Fibroblast of skin of left quadriceps (primary cell): ENCODE measurements at regions not wholly inside any gene's neighbourhood (a gene's known extent, or its start where the extent isn't known, plus 50 kb on each side); places are given as distances from the start of the nearest gene placed in this dataset.

ENCODE experiments used
- DNase-seq, 2 experiments: peaks; one replicate each; pipeline ENCODE4 v3.0.0-alpha.2; 2013; ENCODE audit warnings: low read depth in 2 of 2

DNA sequence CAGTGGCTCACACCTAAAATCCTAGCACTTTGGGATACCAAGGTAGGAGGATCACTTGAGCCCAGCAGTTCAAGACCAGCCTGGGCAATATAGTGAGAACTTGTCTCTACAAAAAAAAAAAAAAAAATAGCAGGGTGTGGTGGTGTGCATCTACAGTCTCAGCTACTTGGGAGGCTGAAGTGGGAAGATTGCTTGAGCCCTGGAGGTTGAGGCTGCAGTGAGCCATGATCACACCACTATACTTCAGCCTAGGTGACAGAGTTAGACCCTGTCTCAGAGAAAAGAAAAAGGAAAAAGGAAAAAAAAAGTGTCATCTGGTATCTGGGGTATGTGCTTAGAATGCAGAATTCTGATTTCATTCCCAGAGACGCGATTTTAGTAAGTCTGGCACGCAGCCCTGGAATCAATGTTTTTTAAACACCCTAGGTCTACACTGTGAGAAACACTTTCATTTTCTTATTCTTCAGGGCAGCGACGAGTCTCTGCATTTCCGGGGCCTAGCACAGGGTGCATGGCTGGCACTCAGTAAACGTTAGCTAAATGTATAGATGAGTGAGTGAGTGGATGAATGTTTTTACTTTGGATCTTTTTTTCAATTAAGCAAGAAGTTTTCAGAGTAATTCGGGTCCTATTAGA is 243.8 kb upstream of the PWP1 start:
- peak in 1 of 2 experiments; percentile 14 for DNase-seq

DNA sequence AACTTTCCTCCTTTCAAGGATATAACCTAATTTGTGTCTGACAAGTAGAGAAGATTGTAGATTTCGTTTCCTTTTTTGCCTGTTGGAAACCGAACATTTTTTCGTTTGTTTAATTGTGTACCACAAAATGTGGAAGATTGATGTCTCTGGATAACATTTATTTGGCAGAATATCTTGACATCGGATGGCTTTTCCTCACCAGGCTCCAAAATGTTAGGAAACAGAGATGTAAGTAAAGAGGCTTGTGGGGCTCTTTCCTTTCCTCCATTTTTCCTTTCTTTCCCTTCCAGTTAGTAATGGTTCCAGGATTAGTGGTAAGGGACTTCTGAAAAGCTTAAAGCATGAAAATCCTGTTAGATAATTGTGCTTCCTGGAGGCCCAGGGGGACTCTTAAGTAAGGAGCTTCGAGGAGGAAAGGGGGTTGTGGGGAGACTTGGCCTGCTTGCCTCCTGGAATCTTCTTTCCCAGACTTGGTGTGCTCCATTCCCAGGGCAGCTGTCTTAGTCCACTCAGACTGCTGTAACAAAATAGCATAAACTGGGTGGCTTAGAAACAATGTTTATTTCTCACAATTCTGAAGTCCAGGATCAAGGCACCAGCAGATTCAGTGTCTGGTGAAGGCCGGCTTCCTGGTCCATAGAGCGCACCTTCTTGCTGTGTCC is 243.1 kb upstream of the PWP1 start:
- no peak for DNase-seq

DNA sequence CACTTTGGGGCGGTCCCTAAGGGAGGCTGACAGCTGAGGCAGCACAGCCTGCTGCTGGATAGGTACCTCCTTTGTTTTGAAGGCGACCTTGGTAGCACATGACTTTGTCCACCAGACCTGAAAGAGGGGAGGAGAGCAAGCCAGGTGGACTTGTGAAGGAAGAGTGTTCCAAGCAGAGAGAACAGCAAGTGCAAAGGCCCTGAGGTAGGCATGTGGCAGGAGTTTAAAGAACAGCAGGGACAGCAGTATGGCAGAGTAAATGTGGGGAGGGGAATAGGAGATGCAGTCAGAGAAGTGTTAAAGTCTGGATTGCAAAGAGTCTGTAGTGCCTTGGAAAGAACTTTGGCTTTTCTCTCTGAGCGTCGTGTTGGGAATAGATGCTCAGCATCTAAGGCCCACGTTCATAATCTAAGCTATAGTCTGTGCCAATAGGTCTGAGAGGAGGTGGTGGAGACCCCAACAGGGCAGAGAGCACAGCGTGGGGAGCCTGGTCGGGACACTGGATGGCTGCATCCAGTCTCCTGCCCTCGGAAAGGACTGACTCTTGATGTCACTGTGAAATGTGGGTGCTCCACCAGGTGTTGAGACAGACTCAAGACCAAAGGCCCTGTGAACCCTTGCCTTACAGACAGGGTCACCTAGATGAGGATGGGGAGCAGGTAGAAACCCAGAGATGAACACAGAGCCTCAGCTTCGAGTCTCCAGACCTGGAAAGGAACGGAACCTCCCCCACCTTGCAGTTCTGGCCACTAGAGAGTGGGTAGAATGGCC is 242.1 kb upstream of the PWP1 start:
- no peak for DNase-seq

DNA sequence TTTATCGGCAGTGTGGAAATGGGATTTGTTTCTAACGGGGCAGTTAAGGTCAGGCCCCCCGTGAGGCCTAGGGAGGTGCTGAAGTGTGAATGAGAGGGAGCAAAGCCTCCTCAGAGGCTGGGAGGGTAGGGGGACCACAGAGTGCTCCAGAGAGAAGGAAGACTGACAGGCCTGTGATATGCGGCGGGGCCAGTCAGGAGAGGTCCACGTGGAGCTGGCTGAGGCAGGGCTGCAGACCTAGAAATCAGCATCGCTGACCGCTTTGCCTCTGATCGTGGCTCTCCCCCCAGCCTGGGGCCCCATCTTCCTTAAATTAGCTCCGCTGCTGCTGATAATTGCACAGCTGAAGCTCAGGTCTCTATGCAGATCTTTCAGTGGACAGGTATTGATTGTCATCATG is 240.8 kb upstream of the PWP1 start:
- DNase-seq: no peak

DNA sequence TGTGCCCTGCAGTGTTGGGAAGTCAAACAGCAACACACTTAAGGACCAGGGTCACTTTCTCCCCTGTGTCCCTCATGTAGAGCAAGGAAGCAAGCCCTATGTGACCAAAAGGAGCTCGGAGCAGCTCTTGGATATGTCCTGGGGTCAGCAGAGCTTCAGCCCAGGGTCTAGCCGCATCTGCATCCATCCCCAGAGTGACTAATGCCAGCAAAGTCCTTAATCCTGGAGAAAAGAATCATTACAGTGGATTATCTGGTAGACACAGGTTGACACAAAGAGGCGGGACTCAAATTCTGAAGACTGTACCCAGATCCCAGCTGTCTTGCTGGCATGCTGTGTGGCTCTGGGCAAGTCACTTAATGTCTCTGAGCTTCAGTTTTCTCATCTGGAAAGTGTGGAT is 239.1 kb upstream of the PWP1 start:
- DNase-seq: no peak

DNA sequence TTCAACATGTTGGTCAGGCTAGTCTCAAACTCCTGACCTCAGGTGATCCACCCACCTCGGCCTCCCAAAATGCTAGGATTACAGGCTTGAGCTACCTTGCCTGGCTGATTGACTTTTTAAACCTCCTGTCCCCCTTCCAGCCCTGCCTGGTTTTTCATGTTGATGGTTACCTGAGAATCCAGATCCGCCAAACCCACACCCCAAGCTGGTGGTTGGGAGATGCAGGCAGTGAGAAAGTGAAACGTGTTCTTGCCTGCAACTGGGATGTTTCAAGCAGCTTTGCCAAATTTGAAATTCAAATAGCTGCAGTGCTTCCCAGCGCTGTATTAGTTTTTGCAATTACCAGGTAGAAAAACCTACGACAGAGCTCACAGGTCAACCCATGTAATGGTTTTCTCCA is 238.3 kb upstream of the PWP1 start:
- DNase-seq: no peak

DNA sequence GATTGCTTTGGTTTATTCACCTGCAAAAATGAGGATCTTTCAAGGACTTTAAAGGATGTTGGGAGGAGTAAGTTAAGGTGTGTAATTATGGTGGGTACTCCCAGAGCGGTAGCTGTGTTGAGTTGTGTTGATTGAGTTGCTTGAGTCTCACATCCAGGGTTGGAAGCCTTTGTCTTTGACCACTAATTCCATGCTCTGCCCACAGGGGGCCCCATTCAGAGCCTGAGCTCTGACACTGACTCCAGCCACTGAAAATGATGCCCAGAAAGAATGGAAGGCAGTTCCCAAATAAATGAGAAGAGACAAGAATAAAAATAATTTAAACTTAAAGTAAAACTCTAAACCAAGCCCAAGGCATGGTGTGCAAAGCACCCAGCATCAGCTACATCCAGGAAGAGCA is 237.4 kb upstream of the PWP1 start:
- no peak for DNase-seq

DNA sequence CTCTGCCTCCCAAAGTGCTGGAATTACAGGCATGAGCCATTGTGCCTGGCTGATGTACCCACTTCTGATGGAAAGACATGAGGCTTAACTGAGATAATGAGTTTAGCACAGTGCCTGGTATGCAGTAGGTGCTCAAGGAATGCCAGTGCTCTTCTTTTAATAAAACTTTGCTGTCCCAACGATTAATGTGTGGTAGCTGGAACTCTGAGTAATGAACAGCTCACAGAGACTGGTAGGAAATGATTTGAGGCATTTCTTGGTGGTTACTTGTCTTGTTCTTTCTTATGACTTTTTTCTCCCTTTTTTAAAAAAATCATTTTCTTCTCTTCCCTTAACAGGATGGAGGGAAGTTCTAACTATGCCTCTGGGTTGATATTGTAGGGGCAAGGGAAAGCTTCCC is 235.7 kb upstream of the PWP1 start:
- no peak for DNase-seq

DNA sequence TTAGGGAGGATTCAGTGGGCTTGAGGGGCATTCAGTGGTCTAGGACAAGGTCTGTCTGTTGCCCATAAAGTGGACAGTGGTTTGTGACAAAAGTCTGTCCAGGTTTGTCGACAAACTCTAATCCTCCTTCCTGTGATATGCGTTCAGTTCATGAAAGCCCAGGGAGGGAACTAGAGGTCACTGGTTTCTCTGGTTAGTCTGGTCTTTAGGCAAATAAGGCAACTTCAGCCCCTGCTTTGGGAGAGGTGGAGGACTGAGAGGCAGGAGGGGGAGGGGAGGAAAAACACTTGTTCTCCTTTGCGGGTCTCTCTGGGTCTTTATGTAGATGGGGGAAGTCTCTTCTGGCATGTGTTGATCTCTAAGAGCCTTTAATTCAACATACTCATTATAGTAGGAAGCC is 235.1 kb upstream of the PWP1 start:
- DNase-seq: no peak

DNA sequence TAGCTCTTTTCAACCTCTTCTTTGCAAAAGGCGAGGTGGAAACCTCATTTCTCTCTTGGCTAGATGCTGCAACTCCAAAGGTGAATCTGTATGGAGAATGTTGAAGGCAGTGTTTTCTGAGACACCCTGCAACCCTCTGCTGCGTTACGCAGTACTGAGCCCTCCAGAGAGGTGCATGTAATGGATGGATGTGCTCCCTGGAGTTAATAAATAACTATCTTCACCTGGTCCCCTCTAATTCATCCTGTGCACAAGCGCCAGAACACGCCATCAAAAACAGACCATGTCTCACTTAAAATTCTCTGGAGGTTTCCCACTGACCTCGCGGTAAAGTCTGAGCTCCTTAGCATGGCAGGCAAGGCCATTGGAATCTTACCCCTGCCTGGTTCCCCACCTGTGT is 234.4 kb upstream of the PWP1 start:
- DNase-seq: no peak

DNA sequence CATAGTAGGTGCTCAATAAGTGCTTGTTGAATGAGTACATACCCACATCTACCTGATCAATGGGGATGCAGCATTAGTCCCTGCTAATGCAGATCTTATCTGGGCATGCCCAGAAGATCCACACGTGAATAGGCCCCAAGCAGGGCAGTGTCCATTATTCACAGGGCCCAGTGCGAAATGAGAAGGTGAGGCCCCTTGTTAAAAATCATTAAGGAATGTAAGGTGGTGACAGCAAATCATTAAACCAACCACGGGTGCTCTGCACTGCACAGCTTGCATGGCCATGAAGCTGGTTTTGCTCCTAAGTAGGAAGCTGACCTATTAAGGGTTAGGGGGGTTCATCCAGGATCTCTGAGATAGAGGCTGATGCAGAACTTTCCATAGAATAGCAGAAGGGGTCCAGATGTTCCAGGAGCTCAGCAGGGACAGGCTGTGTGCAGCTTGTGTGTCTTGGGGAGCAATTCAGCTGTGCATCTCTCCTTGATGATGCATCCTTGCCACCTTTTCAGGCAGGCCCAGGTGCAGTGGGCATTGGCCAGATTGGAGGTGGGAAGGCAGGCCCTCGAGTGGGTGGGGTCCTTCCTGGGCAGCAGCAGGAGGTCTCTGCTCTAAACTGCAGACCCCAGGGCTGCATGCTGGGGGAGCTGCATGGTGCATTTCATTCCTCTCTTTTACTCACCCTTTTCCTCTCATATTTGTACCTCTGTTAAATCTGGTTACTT is 231.3 kb upstream of the PWP1 start:
- DNase-seq: no peak

DNA sequence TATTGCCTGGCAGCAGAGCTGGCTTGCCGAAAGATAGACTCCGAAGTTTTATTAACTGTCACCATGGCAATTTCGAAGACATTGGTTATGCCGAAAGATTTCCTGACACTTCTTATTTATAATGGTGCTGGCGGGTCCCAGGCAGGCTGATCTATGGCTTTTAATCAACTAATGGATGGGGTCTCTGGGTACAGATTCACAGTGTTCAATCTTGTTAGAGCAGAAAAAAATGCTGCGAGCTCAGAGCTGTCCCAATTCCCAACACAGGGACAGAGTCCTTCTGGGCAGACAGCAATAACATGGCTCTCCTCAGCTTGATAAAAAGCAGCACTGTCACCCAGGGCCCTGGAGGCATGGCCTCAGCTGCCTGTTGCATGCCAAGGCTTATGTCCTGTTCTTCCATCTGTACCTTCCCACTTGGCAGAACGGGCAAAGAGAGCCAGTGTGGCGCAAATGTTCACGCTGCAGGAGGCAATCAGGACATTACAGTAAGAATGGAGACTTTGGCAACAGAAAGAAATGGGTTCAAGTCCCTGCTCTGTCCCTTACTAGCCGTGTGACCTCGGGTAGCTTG is 228.2 kb upstream of the PWP1 start:
- DNase-seq: no peak

DNA sequence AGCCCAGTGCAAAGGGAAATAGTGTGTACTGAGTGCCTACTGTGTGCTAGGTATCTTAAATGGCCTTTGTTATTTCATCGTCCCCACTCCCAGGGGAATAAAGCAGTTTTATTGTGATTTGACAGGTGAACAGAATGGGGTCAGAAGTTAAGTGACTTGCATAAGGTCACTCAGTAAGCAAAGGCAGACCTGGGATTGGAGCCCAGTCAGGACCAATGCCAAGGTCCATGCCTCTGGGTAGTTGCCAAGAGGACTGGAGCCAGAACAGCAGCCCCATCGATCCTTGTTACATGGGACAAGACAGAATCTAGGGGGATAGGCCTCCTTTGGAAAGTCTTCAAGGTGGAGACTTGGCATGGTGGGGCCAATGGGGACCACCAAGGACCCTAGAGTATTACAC is 227.4 kb upstream of the PWP1 start:
- DNase-seq: no peak

DNA sequence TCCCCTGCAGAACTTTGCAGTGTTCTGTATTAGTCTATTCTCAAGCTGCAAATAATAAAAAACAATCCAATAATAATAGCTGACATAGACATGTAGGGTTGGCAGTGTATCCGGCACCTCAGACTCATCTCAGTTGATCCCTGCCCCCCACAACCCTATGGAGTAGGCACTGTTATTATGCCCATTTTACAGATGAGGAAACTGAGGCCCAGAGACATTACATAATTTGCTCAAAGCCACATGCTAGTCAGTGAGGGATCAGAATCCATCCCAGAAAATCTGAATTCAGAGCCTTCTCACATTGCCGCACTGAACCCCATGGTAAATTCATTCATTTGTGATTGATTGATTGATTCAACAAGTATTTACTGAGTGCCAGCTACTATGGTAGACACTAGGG is 226.6 kb upstream of the PWP1 start:
- no peak for DNase-seq

DNA sequence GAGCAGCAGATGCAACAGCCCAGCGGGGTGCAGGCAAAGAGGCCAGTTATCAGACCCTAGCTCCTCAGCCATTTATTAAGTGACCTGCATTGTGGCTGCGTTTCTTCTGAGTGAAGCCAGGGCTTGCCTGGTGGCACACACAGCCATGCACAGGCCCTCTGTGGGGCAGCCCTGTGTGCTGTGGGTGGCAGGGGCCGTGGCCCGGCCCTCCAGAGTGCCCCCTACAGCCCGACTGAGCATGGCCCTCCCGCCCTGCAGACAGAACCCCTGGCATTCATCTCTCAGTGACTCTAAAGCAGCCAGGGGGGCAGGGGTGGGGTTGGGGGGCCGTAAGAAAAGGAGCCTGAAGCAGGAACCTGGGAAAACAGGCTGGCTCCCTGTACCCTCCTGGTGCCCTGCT is 226.0 kb upstream of the PWP1 start:
- no peak for DNase-seq

DNA sequence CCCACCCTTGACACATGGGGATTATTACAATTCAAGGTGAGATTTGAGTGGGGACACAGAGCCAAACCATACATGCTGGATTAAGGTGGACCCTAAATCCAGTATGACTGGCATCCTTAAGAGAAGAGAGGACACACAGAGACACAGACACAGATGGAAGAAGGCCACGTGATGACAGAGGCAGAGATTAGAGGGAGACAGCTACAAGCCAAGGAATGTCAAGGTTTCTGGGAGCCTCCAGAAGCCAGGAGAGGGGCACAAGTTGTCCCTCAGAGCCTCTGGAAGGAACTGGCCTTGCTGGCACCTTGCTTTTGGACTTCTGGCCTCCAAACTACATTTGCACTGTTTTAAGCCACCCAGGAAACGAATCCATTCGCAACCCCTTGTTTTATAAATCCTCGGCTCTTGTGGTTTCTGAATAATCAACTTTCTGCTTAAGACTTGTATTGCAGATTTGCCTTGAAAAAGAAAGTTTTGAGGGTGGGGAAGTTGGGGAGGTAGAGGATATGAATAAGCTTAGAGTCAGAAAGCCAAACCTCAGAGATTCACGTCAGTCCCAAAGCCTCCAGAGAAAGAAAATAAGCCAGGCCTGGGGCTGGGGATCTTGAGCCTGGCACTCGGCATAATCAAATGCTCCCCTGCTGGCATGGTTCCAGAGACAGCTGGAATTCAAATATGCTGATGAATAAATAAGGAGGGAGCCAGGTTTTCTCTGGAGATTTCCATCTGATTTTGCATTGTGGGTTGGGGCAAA is 224.2 kb upstream of the PWP1 start:
- peak; percentile 43 to 52 for DNase-seq

DNA sequence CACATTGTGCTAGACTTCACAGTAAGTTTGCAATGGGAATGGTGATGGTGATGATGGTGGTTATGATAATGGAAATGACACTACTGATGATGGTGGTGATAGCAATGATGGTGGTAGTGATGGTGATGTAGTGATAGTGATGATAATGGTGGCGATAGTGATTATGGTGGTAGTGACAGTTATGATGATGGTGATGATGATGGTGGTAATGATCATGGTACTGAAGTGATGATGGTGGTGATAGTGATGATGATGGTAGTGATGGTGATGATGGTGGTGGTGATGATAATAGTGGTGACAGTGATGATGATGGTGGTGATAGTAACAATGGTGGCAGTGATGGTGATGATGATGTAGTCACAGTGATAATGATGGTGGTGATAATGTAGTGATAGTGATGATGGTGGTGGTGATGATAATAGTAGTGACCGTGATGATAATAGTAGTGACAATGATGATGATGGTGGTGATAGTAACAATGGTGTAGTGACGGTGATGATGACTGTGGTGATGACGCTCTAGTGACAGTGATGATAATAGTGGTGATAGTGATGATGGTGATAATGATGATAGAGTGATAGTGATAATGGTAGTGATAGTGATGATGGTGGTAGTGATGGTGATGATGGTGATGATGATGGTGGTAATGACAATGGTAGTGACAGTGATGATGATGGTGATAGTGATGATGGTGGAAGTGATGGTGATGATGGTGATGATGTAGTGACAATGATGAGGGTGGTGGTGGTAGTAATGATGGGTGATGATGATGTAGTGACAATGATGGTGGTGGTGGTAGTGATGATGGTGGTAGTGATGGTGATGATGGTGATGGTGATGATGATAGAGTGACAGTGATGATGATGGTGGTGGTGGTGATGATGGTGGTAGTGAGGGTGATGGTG is 222.9 kb upstream of the PWP1 start:
- DNase-seq: no peak

DNA sequence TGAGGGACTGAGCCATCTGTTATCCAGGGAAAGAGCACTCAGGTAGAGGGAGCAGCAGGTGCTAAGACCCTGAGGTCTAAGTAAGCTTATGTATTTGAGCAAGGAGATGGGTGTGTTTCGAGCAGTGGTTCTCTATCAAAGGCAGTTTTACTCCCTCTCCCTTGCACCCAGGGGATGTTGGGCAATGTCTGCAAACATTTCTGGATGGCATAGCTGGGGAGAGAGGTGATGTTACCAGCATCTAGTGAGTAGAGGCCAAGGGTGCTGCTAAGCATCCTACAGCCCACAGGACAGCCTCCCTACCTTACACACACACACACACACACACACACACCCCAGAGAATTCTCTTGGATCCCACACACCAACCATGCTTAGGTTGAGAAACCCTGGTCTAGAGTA is 221.0 kb upstream of the PWP1 start:
- DNase-seq: no peak

DNA sequence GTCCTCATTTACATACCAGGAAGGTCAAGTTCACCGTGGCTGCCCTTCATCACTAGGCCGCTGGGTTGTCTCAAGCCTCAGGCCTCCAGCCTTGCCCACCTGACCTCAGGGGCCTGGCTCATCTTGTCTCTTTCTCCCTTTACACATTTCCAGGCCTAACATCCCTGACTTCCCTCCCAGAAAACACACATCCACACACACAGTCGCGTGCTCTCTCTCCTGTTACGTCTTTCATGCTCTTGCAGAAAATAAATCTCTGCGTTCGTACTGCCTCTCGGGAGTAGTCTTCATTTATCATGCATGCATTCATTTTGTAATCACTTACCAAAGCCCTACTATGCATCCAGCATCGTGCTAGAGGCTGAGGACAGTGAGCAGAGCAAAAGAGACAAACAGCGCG is 220.0 kb upstream of the PWP1 start:
- DNase-seq: no peak

DNA sequence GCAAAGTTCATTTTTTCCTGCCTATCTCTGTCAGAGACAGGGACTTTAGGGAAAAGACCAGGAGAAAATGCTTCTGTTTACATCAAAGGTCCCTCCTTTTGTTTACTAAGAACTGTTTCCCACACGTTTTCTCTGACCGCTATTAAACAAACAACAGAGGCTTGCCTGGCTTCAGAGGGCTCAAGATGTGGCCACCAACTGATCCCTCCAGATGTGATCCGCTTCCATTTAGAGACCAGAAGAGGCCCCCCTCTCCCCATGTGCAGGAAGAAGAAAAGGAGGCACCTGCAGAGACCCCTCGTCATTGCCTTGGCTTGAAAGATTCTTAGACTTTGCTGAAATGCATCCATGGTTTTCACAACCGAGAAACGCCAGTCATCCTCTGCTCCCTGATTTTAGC is 217.9 kb upstream of the PWP1 start:
- no peak for DNase-seq
